GM18505 (cell line): ENCODE measurements at regions not wholly inside any gene's neighbourhood (a gene's known extent, or its start where the extent isn't known, plus 50 kb on each side); places are given as distances from the start of the nearest gene placed in this dataset.
"Not testable (repeated sequence)": the region's sequence is repeated elsewhere in the genome, so short reads cannot be mapped to it uniquely, and the experiment has no call there.

Source experiments
- ATAC-seq: cut with Tn5 transposase; IDR thresholded peaks from one replicate; pipeline ENCODE4 v1.9.1; 2021; ENCODE audit not compliant: unreplicated experiment
- POLR2A ChIP-seq: IDR thresholded peaks from 4 replicates; pipeline ENCODE4 v1.6.1; 2011; ENCODE audit warnings: borderline replicate concordance; ENCODE audit not compliant: insufficient read depth, insufficient read length; ENCODE audit errors: extremely low read depth

GRCh38 chr10:21125471-21126228 is 228.5 kb upstream of the NEBL start:
- no peak for ATAC-seq
- TF ChIP-seq POLR2A, result no peak

DNA sequence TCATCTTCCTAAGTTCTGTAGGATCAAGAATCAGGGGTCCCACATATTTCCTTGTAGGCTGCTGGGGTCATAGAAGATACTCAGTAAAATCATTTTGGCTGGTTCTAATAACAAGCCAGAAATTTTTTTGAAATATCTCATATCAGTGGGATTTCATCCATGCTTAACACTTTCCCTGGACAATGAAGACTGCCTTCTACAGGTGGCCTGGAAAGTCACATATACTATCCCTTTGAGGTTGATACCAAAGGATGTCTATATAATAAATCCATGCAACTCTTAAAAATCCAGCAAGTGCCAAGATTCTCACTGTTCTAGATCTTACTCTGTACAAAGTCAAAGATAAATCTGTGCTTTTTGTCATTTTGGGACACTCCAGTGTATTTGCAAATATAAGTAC is 225.8 kb upstream of the NEBL start:
- no peak for TF ChIP-seq POLR2A
- ATAC-seq, result no peak

DNA sequence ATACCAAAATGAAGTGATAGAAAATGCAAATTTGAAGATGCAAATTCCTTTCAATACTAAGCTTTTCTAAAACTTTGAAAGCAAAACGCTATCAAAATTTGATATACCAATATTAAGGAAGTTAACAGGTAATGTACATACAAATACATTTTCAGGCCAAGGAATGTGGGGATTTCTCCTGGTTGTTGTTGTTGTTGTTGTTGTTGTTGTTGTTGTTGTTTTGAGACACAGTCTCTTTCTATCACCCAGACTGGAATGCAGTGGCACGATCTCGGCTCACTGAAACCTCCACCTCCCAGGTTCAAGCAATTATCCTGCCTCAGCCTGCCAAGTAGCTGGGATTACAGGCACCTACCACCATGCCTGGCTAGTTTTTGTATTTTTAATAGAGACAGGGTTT is 224.7 kb upstream of the NEBL start:
- not testable (repeated sequence) for ATAC-seq

DNA sequence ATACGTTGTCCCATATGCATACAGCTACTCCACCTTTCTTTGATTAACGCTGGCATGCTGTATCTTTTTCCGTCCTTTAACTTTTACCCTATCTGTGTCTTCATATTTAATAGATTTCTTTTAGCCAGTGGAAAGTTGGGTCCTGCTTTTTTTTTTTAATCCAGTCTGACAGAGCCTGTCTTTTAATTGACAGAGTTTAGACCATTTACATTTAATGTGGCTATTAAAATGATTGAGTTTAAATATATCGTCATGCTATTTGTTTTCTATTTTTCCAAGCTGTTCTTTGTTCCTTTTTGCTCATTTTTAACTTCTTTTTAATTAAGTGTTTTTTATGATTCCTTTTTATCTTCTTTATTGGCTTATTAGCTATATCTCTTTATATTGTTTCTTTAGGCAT is 217.6 kb upstream of the NEBL start:
- ATAC-seq, result no peak
- TF ChIP-seq POLR2A, result no peak

DNA sequence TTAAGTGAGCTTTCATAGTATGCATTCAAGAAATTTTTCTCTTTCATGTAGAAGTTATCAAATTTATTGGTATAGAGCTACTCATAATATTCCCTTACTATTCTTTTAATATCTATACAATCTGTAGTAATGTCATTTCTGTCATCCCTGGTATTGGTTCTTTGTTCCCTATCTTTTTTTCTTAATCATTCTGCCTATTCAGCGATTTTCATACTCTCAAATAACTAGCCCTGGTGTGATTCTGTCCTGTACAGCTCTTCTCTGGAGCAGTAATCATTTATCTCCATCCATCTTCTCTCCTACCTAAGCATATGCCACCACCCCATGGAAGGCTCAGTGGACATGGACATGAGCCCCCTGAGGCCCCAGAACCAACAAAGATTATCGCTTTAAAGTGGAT is 213.2 kb upstream of the NEBL start:
- no peak for TF ChIP-seq POLR2A
- ATAC-seq, result no peak

DNA sequence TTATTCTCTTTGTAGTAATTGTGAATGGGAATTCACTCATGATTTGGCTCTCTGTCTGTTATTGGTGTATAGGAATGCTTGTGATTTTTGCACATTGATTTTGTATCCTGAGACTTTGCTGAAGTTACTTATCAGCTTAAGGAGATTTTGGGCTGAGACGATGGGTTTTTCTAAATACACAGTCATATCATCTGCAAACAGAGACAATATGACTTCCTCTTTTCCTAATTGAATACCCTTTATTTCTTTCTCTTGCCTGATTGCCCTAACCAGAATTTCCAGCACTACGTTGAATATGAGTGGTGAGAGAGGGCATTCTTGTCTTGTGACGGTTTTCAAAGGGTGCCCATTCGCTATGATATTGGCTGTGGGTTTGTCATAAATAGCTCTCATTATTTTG is 209.8 kb upstream of the NEBL start:
- ATAC-seq, result not testable (repeated sequence)

GRCh38 chr10:21105331-21105730 is 208.2 kb upstream of the NEBL start:
- ATAC-seq, result not testable (repeated sequence)

- no peak for ATAC-seq
Observed at GRCh38 chr10:21100871-21101514, 203.9 kb upstream of the NEBL start.

DNA sequence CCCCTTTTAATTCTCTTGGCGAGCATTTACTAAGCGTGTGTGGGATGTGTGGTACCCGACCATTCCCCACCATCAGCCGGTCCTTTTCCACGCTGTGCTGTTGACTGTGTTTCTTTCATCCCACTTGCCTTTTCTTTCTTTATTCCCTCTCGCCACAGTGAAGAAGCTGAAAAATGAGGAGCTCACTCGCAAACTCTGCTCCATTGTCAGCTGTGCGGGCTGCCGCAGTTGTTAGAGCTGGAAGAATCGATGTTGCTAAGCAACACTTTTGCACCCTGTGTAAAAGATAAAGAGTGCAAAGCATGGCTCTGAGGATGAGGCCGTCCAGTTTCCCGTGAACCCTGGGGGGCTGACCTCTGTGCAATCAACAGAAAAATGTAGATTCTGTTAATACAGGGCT is 203.1 kb upstream of the NEBL start:
- TF ChIP-seq POLR2A, result no peak

More at GRCh38 chr10:21100871-21101514, 203.9 kb upstream of the NEBL start:
- no peak for TF ChIP-seq POLR2A

GRCh38 chr10:21099291-21100062 is 202.4 kb upstream of the NEBL start:
- no peak for TF ChIP-seq POLR2A
- ATAC-seq, result no peak

More for the DNA sequence above, 203.1 kb upstream of the NEBL start:
- ATAC-seq, result no peak

GRCh38 chr10:21097926-21098355 is 200.8 kb upstream of the NEBL start:
- TF ChIP-seq POLR2A, result no peak
- no peak for ATAC-seq

DNA sequence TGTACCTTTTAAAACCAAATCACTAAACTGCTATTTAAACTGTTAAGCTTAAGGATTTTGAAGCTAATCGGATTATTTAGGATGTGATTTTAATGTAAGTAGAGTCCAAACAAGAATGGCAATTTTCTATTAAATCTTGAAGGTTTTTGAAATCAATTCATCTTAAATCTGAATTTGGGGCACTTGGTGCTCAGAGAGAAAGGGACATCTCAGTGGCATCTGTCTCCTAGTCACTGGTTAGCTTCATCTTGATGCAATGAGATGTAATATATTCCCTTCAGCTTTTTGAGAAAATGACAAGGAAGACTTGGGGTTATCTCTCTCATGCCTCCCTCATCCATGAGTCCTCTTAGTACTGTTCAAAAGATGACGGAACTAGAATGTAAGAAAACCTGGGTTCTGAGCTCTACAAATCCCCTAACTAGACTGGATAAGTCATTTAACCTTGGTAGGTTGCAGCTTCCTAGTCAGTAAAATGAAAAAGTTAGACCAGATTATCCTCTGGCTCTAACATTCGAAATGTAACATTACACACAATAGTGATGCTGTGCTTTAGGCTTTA is 198.5 kb upstream of the NEBL start:
- ATAC-seq, result no peak
- TF ChIP-seq POLR2A, result no peak

GRCh38 chr10:21095073-21095472 is 198.0 kb upstream of the NEBL start:
- TF ChIP-seq POLR2A, result no peak
- ATAC-seq, result no peak
